HG03159 (cell line): ENCODE measurements at regions not wholly inside any gene's neighbourhood (a gene's known extent, or its start where the extent isn't known, plus 50 kb on each side); places are given as distances from the start of the nearest gene placed in this dataset.

Source experiments
- ATAC-seq: cut with Tn5 transposase; IDR thresholded peaks from one replicate; pipeline ENCODE4 v1.9.1; 2021; ENCODE audit warnings: mild to moderate bottlenecking, moderate library complexity; ENCODE audit not compliant: unreplicated experiment

DNA sequence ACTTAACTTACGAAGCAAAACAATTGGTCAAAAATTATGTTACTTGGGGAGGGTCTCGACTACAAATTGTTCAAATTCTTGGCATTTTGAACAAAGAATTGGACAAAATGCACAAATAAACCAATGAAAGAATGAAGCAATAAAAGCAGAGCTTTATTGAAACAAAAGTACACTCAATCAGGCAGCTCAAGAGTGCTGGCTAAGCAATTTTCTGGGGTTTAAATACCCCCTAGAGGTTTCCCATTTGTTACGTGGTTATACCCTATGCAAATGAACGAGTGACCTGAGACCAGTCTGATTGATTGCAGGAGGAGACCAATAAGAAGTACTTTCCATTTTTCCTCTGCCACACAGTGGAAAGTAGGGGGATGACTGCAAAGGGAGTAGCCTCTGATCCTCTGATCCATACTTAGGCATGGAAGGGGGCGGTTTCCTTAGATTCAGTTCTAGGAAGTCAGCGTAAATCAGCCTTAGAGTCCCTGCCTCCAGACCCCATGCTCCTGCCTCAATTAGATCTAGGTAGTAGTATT is 228.6 kb downstream of the EFNB2 start:
- ATAC-seq, result no peak

DNA sequence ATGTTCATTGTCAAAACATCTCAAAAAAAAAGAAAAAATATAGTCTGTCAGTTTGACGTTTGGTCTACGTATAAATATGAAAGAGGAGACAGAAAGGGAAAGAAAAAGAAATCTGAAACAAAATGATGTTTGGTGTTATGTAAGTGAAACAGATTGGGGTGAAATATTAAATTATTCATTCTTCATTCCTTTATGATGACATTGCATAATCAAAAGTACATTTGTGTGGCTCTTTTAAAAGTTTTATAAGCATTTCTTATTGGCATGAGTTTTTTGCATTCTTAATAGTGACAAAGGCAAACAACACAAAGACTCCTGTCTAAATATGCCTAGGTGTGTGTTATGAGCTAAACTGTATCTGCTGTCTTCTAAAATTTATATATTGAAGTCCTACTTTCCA is 232.6 kb downstream of the EFNB2 start:
- no peak for ATAC-seq

DNA sequence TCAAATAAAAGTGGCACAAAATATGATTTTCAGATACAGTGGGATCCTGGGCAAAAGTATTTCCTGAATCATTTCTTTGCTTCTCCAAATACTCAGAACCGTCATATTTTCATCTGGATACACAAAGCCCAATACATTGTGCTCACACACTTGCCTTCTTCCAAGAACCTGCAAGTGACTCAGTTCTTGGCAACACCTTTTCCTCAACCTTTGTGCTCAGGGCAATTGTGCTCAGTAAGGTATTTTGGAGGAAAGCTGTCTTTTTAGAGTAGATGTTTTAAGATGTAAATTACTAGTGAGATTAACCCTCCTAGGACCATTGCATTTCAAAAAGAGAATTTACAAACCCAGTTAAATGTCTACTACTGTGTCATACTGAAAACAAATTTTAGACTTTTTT is 233.5 kb downstream of the EFNB2 start:
- no peak for ATAC-seq

DNA sequence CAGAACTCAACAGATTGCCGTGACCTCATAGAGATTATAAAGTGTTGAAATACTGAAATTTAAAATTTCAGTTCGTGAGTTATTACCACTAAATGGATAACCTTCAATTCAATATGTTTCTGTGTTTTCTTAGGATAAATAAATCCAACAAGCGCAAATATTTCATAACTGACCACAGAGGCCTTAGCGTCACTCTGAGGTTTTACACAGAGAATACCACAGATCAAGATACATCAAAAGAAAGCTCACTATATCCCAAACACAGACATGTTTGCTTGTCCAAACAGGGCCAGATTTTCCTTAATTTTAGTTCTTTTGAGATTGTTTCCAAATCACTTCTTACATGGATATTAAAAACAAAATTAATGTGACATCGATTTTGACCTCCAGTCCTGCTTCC is 235.8 kb downstream of the EFNB2 start:
- ATAC-seq, result no peak

DNA sequence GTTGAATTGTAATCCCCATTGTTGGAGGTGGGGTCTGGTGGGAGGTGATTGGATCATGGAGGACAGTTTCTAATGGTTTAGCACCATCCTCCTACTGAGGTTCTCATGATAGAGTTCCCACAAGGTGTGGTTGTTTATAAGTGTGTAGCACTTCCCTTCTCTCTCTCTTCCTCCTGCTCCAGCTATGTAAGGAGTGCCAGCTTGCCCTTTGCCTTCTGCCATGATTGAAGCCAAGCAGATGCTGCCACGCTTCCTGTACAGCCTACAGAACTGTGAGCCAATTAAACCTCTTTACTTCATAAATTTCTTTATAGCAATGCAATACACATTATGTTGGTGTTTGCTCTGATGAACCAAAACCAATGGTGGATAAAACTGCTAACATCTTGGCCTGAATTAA is 238.2 kb downstream of the EFNB2 start:
- no peak for ATAC-seq

DNA sequence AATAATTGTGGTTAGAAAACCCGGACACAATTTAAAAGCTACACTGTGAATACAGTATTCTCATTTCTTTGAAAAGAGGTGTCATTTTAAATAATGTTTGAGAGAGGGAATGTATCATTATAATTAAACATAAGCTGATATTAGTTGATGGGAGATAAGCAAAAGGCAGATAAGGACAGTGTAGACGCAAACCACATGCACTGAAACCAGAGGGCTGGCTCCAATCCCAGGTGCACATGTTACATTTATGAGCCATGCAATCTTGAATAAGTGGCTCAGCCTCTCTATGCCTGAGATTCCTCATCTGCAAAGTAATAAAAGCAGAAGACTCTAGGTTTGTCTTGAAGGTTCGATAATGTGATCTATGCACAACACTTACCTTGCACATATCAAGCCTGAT is 238.7 kb downstream of the EFNB2 start:
- no peak for ATAC-seq

DNA sequence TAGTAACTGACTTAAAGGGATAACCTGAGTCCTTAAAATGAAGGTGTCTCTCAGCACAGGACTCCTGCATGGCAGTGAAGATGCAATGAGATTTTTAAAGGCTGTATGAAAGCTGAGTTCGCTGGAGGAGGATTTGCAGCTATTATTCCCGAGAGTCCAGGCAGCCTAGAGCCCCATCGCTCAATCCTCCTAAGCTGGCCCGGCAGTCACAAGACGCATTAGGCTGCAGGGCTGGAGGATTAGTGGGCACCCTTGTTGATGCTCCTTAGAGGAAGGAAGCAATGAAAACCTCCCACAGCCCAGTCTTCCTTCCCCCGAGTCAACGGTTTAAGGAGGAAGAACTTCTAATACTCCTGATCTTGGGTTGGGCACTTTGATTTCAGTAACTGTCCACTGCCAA is 239.5 kb downstream of the EFNB2 start:
- ATAC-seq, result no peak

DNA sequence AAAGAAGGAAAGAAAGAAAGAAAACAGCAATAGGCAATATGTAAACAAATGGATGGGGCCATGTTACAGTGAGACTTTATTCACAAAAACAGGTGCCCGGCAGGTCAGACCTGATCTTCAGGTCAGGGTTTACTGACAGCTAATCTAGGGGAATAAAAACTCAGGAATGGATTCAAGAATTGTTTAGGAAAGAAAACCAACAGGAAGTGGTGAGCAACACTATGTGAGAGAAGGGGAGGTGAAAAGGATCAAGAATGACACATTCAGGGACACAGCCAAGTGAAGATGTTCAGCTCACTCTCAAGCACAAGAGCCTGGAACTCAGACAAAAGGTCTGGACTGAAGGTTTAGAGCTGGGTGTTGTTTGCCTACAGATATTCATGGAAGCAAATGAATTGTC is 244.5 kb downstream of the EFNB2 start:
- ATAC-seq, result no peak

DNA sequence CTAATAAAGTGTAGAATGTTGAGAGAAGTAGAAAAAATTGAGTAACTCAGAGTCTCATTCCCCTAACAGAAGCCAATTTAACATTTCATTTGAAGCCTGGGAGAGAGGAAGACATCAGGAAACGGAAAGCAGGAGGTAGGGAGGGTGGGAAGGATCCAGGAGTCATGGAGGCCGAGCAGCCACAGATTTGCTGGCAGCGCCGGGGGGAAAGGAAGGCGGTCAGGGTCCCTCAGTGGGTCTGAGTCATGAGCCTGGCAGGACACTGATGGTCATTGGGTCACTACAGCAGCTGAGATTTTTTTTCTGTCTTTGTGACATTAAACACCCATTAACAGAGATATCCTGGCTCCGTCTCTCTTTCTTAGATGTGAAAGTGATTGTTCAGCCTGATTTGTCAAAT is 248.1 kb downstream of the EFNB2 start:
- no peak for ATAC-seq

DNA sequence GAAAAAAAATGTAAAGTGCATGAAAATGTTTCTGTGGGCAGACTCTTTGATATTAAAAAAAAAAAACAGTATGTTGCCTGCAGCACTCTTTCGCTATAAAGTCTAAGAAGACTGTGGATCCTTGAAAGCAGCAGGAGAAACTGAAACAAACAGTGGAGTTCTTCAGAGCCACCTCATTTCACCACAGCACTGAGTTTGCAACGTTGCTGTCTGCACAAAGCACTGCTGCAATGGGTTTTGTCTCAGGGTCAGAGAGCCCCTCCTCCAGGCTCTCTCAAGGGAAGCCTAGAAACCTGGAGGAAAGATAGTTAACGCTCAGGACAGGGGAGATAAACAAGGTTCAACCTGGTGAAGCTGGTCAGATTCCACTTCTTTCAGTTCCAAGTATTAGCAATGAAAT is 248.7 kb downstream of the EFNB2 start:
- peak; percentile 90 for ATAC-seq

DNA sequence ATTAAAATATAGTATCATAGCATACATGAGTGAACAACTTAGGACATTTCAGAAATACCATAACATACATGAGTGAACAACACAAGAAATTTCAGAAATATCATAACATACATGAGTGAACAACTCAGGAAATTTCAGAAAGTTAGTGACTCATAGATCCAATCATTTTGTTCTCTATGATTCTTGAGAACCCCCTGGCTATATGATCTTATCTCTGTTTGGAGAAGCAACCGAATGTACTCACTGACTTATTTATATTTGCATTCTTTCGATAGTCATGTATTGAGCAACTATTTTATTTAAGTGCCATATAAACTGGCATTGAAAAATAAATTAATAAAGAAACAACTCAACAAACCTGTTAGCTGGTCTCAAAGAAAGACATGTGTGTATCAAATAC is 251.1 kb downstream of the EFNB2 start:
- ATAC-seq, result no peak

DNA sequence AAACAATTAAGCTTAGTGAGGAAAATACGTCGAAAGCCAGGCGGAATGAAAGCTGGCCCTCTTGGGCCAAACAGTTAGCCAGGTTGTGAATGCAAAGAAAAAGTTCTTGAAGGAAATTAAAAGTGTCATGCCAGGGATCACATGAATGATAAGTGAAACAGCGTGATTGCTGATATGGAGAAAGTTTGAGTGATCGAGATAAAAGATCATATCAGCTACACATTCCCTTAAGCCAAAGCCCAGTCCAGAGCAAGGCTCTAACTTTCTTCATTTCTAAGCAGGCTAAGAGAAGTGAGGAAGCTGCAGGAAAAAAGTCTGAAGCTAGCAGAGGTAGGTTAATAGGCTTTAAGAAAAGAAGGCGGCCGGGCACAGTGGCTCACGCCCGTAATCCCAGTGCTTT is 254.0 kb downstream of the EFNB2 start:
- no peak for ATAC-seq

DNA sequence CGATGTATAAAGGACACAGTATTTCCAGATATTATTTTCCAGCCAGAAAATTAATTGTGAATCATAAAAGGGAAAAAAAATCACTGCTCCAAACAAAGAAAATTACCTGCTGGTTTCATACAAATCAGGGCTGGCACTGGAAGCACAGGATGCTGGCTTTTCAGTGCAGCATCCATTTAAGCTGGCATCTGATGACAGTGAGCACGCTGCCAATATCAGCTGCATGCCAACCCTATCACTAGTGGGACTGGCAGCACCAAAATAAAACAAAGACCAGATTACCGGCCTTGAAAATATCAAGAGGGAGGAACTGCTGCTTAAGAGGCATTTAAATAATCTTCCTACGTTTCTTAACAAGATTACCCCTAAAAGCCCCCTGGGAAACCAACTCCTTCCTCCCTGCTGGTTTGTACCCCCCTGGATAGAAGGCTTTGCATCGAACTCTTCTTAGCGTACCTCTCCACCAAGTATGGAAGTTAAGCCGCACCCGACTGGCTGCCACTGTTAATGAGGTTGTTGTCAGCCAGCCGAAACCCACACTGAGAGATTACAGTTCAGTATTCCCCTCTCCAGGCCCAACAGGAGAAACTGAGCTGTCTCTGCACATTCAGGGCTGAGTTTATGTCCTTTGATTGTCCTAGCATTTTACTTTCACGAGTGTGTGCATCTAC is 257.8 kb downstream of the EFNB2 start:
- ATAC-seq, result no peak

DNA sequence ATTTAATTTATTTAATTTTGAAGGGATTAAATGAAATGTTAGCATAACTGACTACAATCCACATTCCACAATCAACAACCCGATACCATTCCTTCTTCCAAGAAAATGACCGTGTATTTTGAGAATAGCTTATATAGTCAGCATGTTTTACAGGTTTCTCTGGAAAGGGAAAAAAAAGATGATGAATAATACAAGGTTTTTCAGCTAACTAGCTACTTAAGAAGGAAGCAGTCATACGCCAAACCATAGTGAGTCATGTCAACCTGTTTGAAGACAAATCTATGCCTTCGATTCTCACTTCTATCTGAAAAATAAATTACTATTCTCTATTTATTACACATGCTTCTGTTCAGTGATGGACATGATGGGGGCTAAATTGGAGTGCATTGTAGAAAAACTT is 258.6 kb downstream of the EFNB2 start:
- ATAC-seq, result no peak

DNA sequence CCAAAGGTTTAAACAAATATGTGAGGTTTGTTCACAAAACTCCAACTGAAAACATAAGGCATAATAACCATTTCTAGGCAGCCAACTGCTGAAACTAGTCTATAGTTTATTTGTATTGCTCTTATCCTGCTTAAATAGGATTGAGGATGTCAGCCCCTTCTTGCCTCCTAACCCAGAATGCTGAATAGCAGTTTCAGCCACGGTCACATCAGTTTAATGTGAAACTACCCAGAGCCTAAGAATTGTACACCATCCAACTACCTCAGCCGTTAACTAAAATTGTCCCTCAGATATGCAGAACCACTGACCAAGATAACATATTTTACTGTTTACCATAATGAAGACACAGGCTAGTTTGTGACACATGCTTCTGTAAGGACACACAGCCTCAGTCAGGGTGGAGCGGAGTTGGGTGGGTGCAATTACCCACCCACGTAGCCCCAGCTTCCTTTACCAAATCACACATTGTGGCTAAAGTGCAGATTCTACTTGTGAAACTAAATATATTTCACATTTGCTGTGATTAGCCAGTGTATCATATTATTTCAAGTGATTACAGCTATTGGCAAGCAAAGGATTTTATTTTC is 259.9 kb downstream of the EFNB2 start:
- no peak for ATAC-seq

DNA sequence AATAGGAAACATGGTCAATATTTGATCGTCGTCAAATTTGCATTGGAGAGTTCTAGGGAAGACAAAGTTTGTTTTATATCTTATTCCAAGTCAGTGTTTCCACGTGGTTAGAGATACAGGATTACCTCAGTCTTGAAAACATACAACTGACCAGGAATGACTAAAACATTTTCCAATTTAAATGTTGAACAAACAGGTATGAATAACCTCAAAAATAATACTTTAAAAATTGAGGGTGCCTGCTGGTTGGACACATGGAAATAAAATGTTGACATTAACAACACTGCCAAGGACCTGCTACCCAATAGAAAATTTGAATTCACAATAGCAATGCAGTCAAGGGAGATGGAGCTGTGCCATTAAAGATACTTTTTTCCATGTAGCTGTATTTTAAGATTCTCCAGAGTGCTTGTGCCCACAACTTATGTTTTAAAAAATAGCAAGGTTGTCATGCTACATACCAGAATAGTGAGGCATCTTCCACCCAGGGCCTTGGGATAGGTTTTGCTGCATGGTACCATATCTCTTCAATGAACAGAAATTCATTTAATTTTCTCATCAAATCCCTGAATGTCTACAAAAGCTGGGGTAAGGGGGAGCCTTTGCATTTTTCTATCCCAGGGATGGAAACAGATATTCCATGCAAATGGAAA is 260.8 kb downstream of the EFNB2 start:
- no peak for ATAC-seq

DNA sequence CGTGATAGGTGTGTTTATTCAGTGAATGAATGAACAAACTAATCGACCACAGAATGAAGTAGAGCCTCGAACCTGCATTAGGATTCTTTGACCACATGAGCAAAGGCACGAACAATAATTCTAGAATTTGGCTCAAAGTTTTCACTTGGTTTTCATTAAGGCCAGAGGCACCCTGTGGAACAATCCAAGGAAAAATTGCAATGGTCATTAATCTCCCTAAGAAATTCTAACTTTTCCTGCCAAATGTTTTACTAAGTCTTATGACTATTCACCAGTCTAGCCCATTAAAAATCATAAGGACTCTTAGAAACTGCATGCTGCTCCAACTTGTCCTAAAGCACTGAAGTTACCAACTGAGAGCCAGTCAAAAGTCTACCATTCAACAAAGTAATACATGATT is 271.7 kb downstream of the EFNB2 start:
- ATAC-seq, result no peak

DNA sequence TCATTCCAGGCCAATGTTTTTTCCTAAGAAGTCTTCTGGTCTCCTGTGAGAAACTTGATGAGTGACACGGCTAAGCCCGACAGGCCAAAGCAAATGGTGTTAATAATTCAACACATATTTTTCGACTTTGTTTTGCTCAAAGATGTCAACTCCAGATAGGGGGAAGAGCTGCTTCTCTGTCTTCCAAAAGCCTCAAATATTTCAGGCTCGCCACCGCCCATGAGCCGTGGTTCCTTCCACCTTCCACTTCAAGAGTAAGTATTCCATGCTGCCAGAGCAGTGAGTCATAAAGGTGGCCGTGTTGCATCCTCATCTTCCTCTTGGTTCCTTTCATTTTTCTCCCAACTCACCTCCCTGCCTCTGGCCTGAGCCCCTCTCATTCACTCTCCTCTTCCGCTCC is 272.6 kb downstream of the EFNB2 start:
- ATAC-seq, result no peak

DNA sequence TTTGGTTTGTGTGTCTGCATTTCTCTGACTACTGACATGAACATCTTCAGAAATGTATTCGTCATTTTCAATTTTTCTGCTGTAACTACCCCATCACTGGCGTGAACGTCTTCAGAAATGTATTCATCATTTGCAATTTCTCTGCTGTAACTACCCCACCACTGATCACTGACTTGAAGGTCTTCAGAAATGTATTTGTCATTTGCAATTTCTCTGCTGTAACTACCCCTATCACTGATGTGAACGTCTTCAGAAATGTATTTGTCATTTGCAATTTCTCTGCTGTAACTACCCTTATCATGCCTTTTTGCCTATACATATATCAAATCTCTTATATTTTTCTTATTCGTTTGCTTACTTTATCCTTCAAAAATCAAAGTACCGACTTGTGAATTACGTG is 274.0 kb downstream of the EFNB2 start:
- no peak for ATAC-seq

DNA sequence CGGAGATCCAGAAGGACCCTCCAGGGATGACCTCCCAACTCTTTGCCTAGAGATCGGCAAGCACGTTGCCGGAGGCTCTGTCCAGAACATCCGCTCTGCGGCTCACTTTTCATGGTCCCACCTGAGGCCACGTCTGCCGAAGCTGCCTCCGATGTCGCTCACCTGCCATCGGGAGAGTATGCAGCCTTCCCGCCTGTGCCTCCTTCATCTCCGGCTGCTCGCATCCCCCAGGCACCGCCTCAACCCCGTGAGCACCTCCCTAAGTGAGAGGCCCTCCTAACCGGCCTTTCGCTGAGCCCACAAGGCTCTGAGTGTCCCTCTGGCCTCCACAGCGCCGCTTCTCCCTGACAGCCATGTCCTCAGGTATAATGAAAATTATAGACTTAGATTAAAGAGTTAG is 275.1 kb downstream of the EFNB2 start:
- no peak for ATAC-seq

DNA sequence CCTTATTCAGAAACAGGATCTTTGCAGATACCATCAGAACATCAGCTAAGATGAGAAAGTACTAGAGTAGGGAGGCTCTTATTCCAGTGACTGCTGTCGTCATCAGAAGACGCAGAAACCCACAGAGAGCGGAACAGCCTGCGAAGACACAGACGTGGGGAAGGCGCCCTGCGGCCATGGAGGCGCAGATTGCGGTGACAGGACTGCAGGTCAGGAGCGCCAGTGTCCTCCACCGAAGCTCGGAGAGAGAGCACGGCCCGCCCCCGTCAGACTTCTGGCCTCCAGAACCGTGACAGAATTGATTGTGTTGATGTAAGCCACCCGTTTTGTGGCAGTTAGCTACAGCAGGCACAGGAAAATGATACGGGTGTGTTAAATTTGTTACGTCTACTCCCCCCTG is 275.5 kb downstream of the EFNB2 start:
- ATAC-seq, result no peak

DNA sequence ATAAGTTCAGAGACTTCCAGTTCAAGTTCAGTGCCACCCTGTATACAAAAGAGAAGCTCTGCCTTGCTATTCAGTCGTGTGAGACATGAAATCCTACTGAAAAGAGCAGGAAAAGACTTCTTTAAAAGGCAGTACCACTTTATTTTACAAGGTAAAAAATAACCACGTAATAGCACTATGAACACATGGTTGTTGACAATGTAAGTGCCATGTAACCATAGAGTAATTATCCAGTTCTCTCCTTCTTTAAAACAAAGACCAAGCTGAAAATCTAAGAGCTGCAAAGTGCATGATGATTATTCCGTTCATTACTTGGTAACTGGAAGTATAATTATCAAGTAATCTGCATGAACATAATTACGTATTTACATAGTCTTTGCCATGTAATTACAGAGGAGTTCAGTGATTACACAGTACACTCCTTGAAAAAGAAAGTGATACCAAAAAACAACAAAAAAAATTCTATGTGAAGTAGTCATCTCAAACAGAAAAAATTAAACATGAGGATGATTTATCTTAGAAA is 288.7 kb downstream of the EFNB2 start:
- no peak for ATAC-seq
